Body of pancreas (tissue), 4 donors: ENCODE measurements at regions not wholly inside any gene's neighbourhood (a gene's known extent, or its start where the extent isn't known, plus 50 kb on each side); places are given as distances from the start of the nearest gene placed in this dataset.

Experiments
- CTCF ChIP-seq, 7 experiments: fragments of 450-650 bp in 4 of 7; fragments of 200-600 bp in 3 of 7; sonication (generic) in 3 of 7; IDR thresholded peaks; one replicate each; pipeline ENCODE4 v1.5.1; 2016 to 2019; ENCODE audit warnings: antibody characterized with exemption in 7 of 7
- POLR2A ChIP-seq, 3 donors: fragments of 450-650 bp; IDR thresholded peaks; one replicate each; pipeline ENCODE4 v1.6.1; 2016; ENCODE audit warnings: antibody characterized with exemption in 3 of 3, mild to moderate bottlenecking in 2 of 3

GRCh38 chr17:72425794-72426168 is 305.0 kb downstream of the SOX9 start:
- TF ChIP-seq CTCF (IDR thresholded peaks at IDR 0.05) (no peak), POLR2A (IDR thresholded peaks at IDR 0.05) (no peak)
